HepG2 (cell line): ENCODE measurements at regions not wholly inside any gene's neighbourhood (a gene's known extent, or its start where the extent isn't known, plus 50 kb on each side); places are given as distances from the start of the nearest gene placed in this dataset.

Experiments used
- ATF6 ChIP-seq: sonication (generic); formaldehyde crosslinking; conservative IDR thresholded peaks from 2 replicates; pipeline ENCODE4 v1.4.0; 2020; ENCODE audit warnings: missing genetic modification reagents
- CTCF ChIP-seq: sonication (generic); formaldehyde crosslinking; IDR thresholded peaks from 2 replicates; pipeline ENCODE4 v1.5.0; 2020; ENCODE audit warnings: mild to moderate bottlenecking, missing genetic modification reagents, moderate library complexity
- REST ChIP-seq, 2 experiments: IDR thresholded peaks; 2 replicates each; pipeline ENCODE4 v1.6.1; 2011 to 2012; ENCODE audit warnings: low read length in 2 of 2, borderline replicate concordance in 1 of 2, low read depth in 1 of 2, mild to moderate bottlenecking in 1 of 2, moderate library complexity in 1 of 2

- TF ChIP-seq CTCF (CRISPR knock-in tag) (no peak), ATF6 (CRISPR knock-in tag) (no peak), REST (IDR thresholded peaks at IDR 0.05; ENCODE audit: borderline replicate concordance in 1 of 2, low read depth in 1 of 2, low read length in 2 of 2) (no peak)
Observed at GRCh38 chr20:55928266-55928665, 77.1 kb downstream of the CBLN4 start.
